ENCODE measurements at regions not wholly inside any gene's neighbourhood (a gene's known extent, or its start where the extent isn't known, plus 50 kb on each side); places are given as distances from the start of the nearest gene placed in this dataset.

DNA sequence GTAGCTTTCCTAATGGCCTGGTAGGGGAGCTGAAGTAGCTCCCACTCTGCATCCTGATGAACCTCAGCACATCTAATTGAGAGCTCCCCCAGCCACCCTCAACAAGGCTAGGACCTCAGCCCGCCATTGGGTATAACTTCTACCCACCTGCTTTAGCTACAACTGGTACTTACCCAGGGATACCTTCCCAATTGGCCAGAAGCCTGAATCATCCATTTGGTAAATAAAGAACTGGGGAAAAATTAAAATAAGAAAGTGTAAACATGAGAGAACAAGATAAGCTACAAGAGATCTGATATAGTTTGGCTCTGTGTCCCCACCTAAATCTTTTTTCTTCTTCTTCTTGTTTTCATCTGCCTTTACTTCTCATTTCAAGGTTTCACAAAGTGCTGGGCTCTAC, 372.0 kb downstream of the CMPK2 start:
- TF ChIP-seq, protein P1, sequence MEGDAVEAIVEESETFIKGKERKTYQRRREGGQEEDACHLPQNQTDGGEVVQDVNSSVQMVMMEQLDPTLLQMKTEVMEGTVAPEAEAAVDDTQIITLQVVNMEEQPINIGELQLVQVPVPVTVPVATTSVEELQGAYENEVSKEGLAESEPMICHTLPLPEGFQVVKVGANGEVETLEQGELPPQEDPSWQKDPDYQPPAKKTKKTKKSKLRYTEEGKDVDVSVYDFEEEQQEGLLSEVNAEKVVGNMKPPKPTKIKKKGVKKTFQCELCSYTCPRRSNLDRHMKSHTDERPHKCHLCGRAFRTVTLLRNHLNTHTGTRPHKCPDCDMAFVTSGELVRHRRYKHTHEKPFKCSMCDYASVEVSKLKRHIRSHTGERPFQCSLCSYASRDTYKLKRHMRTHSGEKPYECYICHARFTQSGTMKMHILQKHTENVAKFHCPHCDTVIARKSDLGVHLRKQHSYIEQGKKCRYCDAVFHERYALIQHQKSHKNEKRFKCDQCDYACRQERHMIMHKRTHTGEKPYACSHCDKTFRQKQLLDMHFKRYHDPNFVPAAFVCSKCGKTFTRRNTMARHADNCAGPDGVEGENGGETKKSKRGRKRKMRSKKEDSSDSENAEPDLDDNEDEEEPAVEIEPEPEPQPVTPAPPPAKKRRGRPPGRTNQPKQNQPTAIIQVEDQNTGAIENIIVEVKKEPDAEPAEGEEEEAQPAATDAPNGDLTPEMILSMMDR (IDR thresholded peaks at IDR 0.05), result no peak
- no peak for TF ChIP-seq SMC3 (IDR thresholded peaks at IDR 0.05; ENCODE audit: low read depth, low read length)
- TF ChIP-seq IRF3 (IDR thresholded peaks at IDR 0.05; ENCODE audit: low read depth, low read length), result no peak
- no peak for TF ChIP-seq RFX5 (IDR thresholded peaks at IDR 0.05; ENCODE audit: low read length)
- TF ChIP-seq JUND (IDR thresholded peaks at IDR 0.05), result no peak
- TF ChIP-seq, protein P2, sequence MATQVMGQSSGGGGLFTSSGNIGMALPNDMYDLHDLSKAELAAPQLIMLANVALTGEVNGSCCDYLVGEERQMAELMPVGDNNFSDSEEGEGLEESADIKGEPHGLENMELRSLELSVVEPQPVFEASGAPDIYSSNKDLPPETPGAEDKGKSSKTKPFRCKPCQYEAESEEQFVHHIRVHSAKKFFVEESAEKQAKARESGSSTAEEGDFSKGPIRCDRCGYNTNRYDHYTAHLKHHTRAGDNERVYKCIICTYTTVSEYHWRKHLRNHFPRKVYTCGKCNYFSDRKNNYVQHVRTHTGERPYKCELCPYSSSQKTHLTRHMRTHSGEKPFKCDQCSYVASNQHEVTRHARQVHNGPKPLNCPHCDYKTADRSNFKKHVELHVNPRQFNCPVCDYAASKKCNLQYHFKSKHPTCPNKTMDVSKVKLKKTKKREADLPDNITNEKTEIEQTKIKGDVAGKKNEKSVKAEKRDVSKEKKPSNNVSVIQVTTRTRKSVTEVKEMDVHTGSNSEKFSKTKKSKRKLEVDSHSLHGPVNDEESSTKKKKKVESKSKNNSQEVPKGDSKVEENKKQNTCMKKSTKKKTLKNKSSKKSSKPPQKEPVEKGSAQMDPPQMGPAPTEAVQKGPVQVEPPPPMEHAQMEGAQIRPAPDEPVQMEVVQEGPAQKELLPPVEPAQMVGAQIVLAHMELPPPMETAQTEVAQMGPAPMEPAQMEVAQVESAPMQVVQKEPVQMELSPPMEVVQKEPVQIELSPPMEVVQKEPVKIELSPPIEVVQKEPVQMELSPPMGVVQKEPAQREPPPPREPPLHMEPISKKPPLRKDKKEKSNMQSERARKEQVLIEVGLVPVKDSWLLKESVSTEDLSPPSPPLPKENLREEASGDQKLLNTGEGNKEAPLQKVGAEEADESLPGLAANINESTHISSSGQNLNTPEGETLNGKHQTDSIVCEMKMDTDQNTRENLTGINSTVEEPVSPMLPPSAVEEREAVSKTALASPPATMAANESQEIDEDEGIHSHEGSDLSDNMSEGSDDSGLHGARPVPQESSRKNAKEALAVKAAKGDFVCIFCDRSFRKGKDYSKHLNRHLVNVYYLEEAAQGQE (IDR thresholded peaks at IDR 0.05; ENCODE audit: low read depth, low read length), result no peak
- no peak for TF ChIP-seq EZH2phosphoT487 (IDR thresholded peaks at IDR 0.05; ENCODE audit: borderline replicate concordance, low read depth)

All from SK-N-SH (cell line).